Activated gamma-delta T cell (primary cell): ENCODE measurements at regions not wholly inside any gene's neighbourhood (a gene's known extent, or its start where the extent isn't known, plus 50 kb on each side); places are given as distances from the start of the nearest gene placed in this dataset.
"Not testable (repeated sequence)": the region's sequence is repeated elsewhere in the genome, so short reads cannot be mapped to it uniquely, and the experiment has no call there.

Experiments used
- DNase-seq: peaks from one replicate; lab custom pipeline; 2025; lab: John Stamatoyannopoulos, UW

- no peak for DNase-seq
Measured at GRCh38 chr3:117003501-117003900, 293.9 kb downstream of the TUSC7 start.

DNA sequence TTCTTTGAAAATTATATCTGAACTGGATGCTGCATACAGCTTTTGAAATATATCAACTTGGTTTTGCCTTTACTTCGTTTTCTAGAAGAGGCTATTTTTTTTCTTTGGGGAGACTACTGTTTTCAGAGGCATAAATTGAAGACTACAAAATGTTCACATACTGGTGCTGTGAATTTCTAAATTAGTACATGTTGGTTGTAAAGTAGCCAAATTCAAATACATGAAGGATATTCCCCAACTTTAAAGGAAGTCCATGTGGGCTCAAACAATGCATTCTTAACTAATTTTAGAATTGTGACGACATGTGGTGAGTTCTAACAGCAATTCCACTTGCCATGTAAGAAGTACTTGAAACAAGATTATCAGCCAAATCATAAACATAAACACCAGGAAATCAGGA lies 295.7 kb downstream of the TUSC7 start:
- DNase-seq, result no peak

- DNase-seq, result no peak
Measured at GRCh38 chr3:117005911-117006522, 296.4 kb downstream of the TUSC7 start.

GRCh38 chr3:117010318-117010717 lies 300.7 kb downstream of the TUSC7 start:
- no peak for DNase-seq

DNA sequence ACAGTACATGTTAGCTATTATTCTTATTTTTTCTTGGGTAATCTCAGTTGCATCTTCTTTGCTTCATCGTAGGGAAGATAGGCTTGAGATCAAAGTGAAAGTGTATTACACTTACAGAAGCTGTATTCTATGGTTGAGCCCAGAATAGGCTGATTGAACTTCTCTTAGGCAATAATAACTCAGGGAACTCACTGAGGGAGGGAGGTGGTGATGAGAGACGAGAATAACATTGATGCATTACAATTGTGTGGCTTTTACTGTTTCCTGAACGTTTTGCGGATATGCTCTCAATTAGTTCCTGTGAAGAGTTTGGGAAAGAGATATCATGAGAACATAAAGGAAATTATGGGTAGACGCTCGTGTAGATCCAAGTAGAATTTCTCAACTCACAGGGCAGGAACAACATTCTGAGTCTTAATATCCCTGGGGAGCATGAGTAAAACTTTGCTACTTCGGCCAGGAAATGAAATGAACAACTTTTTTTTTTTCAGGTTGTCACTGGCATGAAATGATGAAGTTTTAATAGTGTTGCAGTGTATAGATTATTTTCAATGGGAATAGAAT lies 302.2 kb downstream of the TUSC7 start:
- DNase-seq, result no peak

- DNase-seq, result no peak
Measured at GRCh38 chr3:117016378-117016777, 306.8 kb downstream of the TUSC7 start.

- no peak for DNase-seq
Measured at GRCh38 chr3:117017135-117017894, 307.7 kb downstream of the TUSC7 start.

DNA sequence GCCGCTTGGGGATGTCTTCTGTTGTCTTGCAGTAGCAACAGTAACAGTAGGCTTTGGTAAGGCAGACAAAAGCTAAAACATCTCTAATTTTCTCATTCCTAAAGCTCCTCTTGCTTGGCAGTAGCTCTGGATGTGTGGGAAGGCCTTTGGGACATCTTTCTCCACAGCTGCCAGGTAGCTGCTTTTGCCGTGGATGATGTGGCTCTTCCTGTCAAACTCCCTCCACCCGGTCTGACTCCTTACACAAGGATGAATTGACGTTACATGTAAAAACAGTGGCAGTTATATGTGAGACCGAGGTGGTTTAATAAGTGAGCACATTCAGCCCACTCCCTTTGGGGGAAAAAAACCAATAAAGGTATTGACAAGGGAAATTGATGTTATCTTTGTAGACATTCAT lies 309.1 kb downstream of the TUSC7 start:
- DNase-seq, result no peak

GRCh38 chr3:117019082-117019713 lies 309.6 kb downstream of the TUSC7 start:
- no peak for DNase-seq

DNA sequence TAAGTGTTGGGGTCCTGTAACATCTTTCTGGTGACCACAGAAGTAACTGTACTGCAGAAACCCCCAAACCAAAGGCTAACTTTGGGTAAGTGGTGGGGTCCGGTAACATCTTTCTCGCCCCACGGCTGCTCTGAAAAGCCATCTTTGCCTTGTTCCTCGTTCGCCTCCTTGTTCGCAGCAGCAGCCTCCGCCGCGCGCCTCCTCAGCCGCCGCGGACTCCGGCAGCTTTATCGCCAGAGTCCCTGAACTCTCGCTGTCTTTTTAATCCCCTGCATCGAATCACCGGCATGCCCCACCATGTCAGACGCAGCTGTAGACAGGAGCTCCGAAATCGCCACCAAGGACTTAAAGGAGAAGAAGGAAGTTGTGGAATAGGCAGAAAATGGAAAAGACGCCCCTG lies 316.8 kb downstream of the TUSC7 start:
- no peak for DNase-seq

DNA sequence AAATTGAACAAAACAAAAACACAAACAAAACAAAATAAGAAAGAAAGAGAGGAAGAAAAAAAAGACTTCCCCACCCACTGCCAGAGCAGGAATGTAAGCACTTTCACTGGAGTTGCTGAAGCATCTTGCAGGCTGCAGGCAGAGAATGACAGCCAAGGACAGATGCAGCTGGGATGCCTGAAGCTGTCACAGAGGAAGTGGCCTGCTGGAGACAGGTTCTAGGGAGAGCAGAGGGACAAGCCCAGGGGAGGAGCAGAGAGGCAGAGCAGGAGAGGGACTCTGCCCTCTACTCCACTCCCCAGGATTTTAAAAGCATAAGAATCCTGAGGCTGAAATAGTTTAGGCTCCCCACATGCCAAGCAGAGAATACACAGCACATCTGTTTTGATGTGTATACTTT lies 326.2 kb downstream of the TUSC7 start:
- no peak for DNase-seq

- no peak for DNase-seq
Measured at GRCh38 chr3:117036259-117036799, 326.8 kb downstream of the TUSC7 start.

DNA sequence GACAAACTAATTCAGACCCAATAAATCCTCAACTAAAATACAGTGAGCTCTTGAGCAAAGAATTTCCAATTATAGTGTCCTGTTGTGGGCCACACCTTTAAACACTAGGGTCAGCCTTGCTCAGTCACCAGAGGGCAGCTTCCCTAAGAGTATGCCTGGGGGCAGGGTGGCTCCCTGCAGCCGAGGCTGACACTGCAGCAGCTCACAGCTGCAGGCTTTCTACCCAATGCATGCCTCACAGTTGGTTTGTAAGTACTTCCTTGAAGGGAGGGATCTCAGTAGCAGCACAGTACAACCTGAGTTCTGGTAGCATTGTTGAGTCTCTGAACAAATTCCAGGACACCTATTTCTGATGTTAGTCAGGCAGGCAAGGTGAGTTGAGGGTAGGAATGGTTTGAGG lies 335.6 kb downstream of the TUSC7 start:
- DNase-seq, result no peak

DNA sequence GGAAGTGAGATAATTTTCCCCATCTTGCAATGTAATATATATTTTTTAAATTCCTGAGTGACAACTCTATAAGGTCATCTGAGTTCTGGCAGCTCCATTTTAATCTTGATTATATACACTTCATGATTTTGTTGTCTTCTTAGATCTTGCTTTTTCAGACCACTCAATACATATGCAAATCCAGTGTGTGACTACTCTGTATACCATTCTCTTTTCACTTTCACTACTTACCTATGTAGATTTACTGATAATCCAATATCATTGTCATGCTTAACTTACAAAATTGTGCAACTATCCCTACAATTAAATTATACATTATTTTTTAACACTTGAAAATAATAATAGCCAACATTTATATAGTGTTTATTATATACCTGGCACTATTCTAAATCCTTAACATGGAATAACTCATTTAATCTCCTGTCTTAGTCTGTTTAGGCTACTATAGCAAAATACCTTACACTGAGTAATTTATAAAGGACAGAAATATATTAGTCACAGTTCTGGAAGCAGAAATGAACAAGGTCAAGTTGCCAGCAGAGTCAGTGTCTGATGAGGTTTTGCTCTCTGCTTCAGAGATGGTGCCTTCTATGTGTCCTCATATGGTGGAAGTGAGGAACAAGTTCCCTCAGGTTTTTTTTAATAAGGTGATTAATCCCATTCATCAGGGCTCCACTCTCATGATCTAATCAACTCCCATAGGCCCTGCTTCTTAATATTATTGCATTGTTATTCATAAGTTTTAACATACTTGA lies 338.5 kb downstream of the TUSC7 start:
- no peak for DNase-seq

DNA sequence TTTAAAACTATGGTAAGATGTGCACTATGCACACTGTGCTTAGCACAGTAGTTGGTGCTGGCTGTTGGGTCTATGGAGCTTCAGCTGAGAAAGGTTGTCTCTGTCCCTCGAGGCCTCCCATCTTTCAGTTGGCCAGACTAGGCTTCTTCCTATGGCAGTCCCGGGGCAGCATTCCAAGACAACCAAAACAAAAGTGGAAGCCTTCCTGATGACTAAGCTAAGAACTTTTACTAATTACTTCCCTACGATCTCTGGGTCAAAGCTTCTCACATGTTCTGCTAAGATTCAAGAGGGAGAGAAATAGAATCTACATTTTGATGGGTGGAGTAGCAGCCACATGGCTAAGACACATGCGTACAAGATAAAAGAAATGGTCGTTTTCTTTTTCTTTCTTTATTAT lies 342.8 kb downstream of the TUSC7 start:
- no peak for DNase-seq

GRCh38 chr3:117054556-117054955 lies 345.0 kb downstream of the TUSC7 start:
- no peak for DNase-seq

- DNase-seq, result not testable (repeated sequence)
Measured at GRCh38 chr3:117056946-117057345, 347.4 kb downstream of the TUSC7 start.

DNA sequence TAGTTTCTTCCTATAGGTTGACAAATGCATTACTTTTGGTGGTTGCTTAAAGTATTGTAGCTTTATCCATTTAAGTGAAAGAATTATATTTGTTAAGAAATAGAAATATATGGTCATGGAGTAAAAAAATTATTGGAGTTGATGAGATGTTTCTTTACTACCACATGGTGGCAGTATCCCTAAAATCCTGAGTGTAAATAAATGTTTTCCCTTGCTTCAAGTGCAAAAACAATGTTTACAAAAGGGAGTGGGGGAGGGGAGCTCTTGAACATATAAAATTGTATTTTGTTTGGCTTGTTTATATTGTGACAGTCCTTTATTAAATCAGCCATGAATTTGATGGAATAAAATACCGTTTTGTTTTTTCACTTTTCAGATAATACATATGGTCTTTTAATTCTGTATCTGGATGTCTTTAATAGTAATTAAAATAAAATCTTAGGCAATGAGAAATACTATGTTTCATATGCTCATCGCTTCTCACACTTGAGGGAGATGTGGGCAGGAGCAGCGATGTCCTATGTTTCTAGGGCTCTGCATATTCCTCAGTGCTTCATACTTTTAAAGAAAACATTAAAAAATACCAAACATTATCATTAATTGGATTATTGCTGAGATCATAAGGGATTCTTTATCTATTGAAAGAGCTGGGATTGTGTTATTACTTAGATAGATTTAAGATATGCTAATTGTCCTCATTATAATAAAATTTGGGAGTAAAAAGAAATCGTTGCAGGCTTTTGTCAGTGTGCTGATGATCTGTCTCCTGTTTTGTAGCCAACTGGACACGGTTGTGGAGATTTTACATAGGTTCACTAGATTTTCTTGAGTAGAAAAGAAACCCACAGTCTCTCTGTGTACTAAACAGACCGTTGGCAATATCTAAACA lies 349.7 kb downstream of the TUSC7 start:
- DNase-seq, result no peak

GRCh38 chr3:117059956-117060270 lies 350.3 kb downstream of the TUSC7 start:
- no peak for DNase-seq

DNA sequence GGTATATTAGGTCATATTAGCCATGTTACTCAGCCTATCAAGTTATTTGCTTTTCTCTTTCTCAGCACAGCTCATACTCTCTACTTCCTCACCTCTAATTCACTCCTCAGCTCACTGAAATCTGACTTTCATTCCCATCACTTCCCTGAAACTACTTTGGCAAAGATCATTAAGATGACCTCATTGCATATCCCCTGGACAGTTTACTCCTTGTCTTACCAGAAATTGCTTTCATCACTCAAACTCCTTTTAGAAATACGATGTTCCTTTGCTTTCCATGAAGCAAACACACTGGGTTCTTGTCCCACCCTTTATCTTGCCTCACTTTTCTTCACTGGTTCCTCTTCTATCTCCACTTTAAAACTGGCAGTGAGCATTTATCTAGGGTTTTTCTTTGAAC lies 354.4 kb downstream of the TUSC7 start:
- DNase-seq, result no peak

DNA sequence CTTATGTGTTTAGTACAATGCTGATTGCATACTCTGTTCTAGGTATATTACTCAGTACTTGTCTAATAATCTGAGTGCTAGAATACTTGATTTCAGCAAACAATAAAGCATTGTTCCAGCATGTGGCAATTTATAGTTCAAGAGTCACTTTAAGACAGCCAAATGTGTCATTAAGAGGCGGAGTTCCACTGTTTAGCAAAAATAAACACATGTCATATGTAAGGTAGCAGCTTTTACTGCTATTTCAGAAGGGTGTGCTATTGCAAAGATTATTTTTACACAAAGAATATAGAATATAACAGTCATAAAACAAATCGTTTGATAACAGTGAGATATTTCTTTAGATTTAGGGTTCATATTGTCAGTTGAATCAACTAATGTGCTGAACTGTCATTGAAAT lies 358.7 kb downstream of the TUSC7 start:
- DNase-seq, result no peak
